Fibroblast of lung (primary cell): ENCODE measurements at regions not wholly inside any gene's neighbourhood (a gene's known extent, or its start where the extent isn't known, plus 50 kb on each side); places are given as distances from the start of the nearest gene placed in this dataset.

Experiments
- DNase-seq, 2 donors: peaks; one replicate each; pipeline versions ENCODE4 v3.0.0 to v3.0.0-alpha.2; 2010; ENCODE audit warnings: low read depth in 2 of 2
- H2AFZ ChIP-seq: 2 replicates; pipeline ENCODE4 v1.5.1; 2012; ENCODE audit warnings: low read length, control low read depth, inconsistent platforms
- H3K27ac ChIP-seq: 2 replicates; pipeline ENCODE4 v1.5.1; 2011; ENCODE audit warnings: low read length, control low read depth; ENCODE audit not compliant: insufficient read depth
- H3K27me3 ChIP-seq: 2 replicates; pipeline ENCODE4 v1.5.1; 2011; ENCODE audit warnings: mild to moderate bottlenecking, low read length; ENCODE audit not compliant: control insufficient read depth, insufficient read depth
- H3K36me3 ChIP-seq: 2 replicates; pipeline ENCODE4 v1.5.1; 2011; ENCODE audit warnings: low read length; ENCODE audit not compliant: control insufficient read depth, insufficient read depth
- H3K4me1 ChIP-seq: 2 replicates; pipeline ENCODE4 v1.5.1; 2011; ENCODE audit warnings: low read length; ENCODE audit not compliant: control insufficient read depth, insufficient read depth; ENCODE audit errors: extremely low read depth
- H3K4me2 ChIP-seq: 2 replicates; pipeline ENCODE4 v1.5.1; 2011; ENCODE audit warnings: low read length, control low read depth; ENCODE audit not compliant: insufficient read depth; ENCODE audit errors: extremely low read depth
- H3K4me3 ChIP-seq, 4 experiments: fragments of 200-600 bp in 1 of 4; sonication (generic) in 1 of 4; replicated peaks in 1 of 4; 2 replicates each; pipeline ENCODE4 v1.5.1; 2011 to 2016; ENCODE audit warnings: low read length in 4 of 4, low read depth in 3 of 4, mild to moderate bottlenecking in 3 of 4, control low read depth in 2 of 4, inconsistent platforms in 1 of 4, mixed read lengths in 1 of 4; ENCODE audit not compliant: insufficient read depth in 1 of 4; ENCODE audit errors: control extremely low read depth in 1 of 4
- H3K79me2 ChIP-seq: 2 replicates; pipeline ENCODE4 v1.5.1; 2012; ENCODE audit warnings: mild to moderate bottlenecking, low read length, inconsistent platforms; ENCODE audit not compliant: control insufficient read depth, insufficient read depth
- H3K9ac ChIP-seq: 2 replicates; pipeline ENCODE4 v1.5.1; 2011; ENCODE audit warnings: mild to moderate bottlenecking, low read length, control low read depth; ENCODE audit not compliant: insufficient read depth
- H3K9me3 ChIP-seq: 2 replicates; pipeline ENCODE4 v1.5.1; 2012; ENCODE audit warnings: low read depth, low read length; ENCODE audit not compliant: control insufficient read depth, insufficient read depth
- H4K20me1 ChIP-seq: 2 replicates; pipeline ENCODE4 v1.5.1; 2011; ENCODE audit warnings: low read length; ENCODE audit not compliant: control insufficient read depth, insufficient read depth; ENCODE audit errors: extremely low read depth
- CTCF ChIP-seq, 2 donors: IDR thresholded peaks in 1 of 2; conservative IDR thresholded peaks in 1 of 2; 1 replicate in 1 of 2; 2 replicates in 1 of 2; pipeline ENCODE4 v1.5.1; 2011 to 2012; ENCODE audit warnings: low read length in 2 of 2, control low read depth in 1 of 2, inconsistent platforms in 1 of 2, low read depth in 1 of 2, mild to moderate bottlenecking in 1 of 2
- EZH2 ChIP-seq: IDR thresholded peaks from 2 replicates; pipeline ENCODE4 v1.5.1; 2012; ENCODE audit warnings: low read length, control low read depth, mild to moderate bottlenecking; ENCODE audit errors: missing control alignments

GRCh38 chr2:217489145-217489960 lies 513.4 kb downstream of the TNS1 start:
- H3K4me1 ChIP-seq, result no peaks in the 10 kb centered on the region
- H3K79me2 ChIP-seq, result no peaks in the 10 kb centered on the region
- TF ChIP-seq EZH2 (no peak), CTCF (conservative IDR thresholded peaks at IDR 0.05 in 1 of 2, IDR thresholded peaks at IDR 0.05 in 1 of 2; ENCODE audit: low read depth in 1 of 2, low read length in 2 of 2) (no peak)
- H3K27me3 ChIP-seq, result no peaks in the 10 kb centered on the region
- H3K4me2 ChIP-seq, result no peak overlapping the region
- no peak overlapping the region for H2AFZ ChIP-seq
- H3K9ac ChIP-seq, result no peak overlapping the region
- H4K20me1 ChIP-seq, result no peaks in the 10 kb centered on the region
- H3K27ac ChIP-seq, result no peak overlapping the region
- H3K4me3 ChIP-seq, result no peak overlapping the region
- H3K36me3 ChIP-seq, result no peaks in the 10 kb centered on the region
- H3K9me3 ChIP-seq, result no peaks in the 10 kb centered on the region
- DNase-seq, result peak in 1 of 2 donors; percentile 80

GRCh38 chr2:217484046-217484445 lies 518.7 kb downstream of the TNS1 start:
- Histone ChIP-seq H3K27me3 (no peaks in the 10 kb centered on the region), H3K27ac (no peak overlapping the region), H3K4me2 (no peak overlapping the region), H3K79me2 (no peaks in the 10 kb centered on the region), H3K9me3 (no peaks in the 10 kb centered on the region), H3K4me3 (no peak overlapping the region), H2AFZ (no peak overlapping the region), H3K9ac (no peak overlapping the region), H4K20me1 (no peaks in the 10 kb centered on the region), H3K4me1 (no peaks in the 10 kb centered on the region), H3K36me3 (no peaks in the 10 kb centered on the region)
- TF ChIP-seq CTCF (conservative IDR thresholded peaks at IDR 0.05 in 1 of 2, IDR thresholded peaks at IDR 0.05 in 1 of 2; ENCODE audit: low read depth in 1 of 2, low read length in 2 of 2), result no peak
- TF ChIP-seq EZH2, result no peak
- DNase-seq, result no peak

GRCh38 chr2:217482056-217482710 lies 520.6 kb downstream of the TNS1 start:
- H3K36me3 ChIP-seq, result no peaks in the 10 kb centered on the region
- TF ChIP-seq CTCF (conservative IDR thresholded peaks at IDR 0.05 in 1 of 2, IDR thresholded peaks at IDR 0.05 in 1 of 2; ENCODE audit: low read depth in 1 of 2, low read length in 2 of 2), result no peak
- TF ChIP-seq EZH2, result no peak
- H3K9me3 ChIP-seq, result no peaks in the 10 kb centered on the region
- H3K79me2 ChIP-seq, result no peaks in the 10 kb centered on the region
- H3K27me3 ChIP-seq, result no peaks in the 10 kb centered on the region
- H4K20me1 ChIP-seq, result no peaks in the 10 kb centered on the region
- no peak overlapping the region for H3K9ac ChIP-seq
- H3K4me3 ChIP-seq, result no peak overlapping the region
- H2AFZ ChIP-seq, result no peak overlapping the region
- H3K4me2 ChIP-seq, result no peak overlapping the region
- H3K4me1 ChIP-seq, result no peaks in the 10 kb centered on the region
- no peak for DNase-seq
- H3K27ac ChIP-seq, result no peak overlapping the region
